HG02759 (cell line): ENCODE measurements at regions not wholly inside any gene's neighbourhood (a gene's known extent, or its start where the extent isn't known, plus 50 kb on each side); places are given as distances from the start of the nearest gene placed in this dataset.

Experiments used
- ATAC-seq: cut with Tn5 transposase; IDR thresholded peaks from one replicate; pipeline ENCODE4 v1.9.1; 2021; ENCODE audit warnings: mild to moderate bottlenecking, moderate library complexity; ENCODE audit not compliant: unreplicated experiment

- no peak for ATAC-seq
These were observed 182.2 kb downstream of the NOC3L start for GRCh38 chr10:94180576-94180975.

- ATAC-seq: no peak
These were observed 179.0 kb downstream of the NOC3L start for GRCh38 chr10:94183666-94184264.

GRCh38 chr10:94186722-94187121 lies 176.0 kb downstream of the NOC3L start:
- no peak for ATAC-seq

GRCh38 chr10:94192333-94192732 lies 170.4 kb downstream of the NOC3L start:
- no peak for ATAC-seq

GRCh38 chr10:94192974-94193373 lies 169.8 kb downstream of the NOC3L start:
- no peak for ATAC-seq

- ATAC-seq: no peak
These were observed 169.2 kb downstream of the NOC3L start for GRCh38 chr10:94193466-94193924.

GRCh38 chr10:94194256-94194655 lies 168.5 kb downstream of the NOC3L start:
- ATAC-seq: no peak

GRCh38 chr10:94197241-94197640 lies 165.5 kb downstream of the NOC3L start:
- no peak for ATAC-seq

GRCh38 chr10:94198324-94198723 lies 164.4 kb downstream of the NOC3L start:
- no peak for ATAC-seq

GRCh38 chr10:94199565-94199964 lies 163.2 kb downstream of the NOC3L start:
- no peak for ATAC-seq

GRCh38 chr10:94200146-94200837 lies 162.4 kb downstream of the NOC3L start:
- no peak for ATAC-seq

GRCh38 chr10:94205396-94205831 lies 157.3 kb downstream of the NOC3L start:
- ATAC-seq: no peak

GRCh38 chr10:94206176-94206575 lies 156.6 kb downstream of the NOC3L start:
- ATAC-seq: no peak

GRCh38 chr10:94208315-94208714 lies 154.4 kb downstream of the NOC3L start:
- no peak for ATAC-seq

GRCh38 chr10:94210440-94211168 lies 152.1 kb downstream of the NOC3L start:
- ATAC-seq: no peak

- ATAC-seq: no peak
These were observed 151.6 kb downstream of the NOC3L start for GRCh38 chr10:94211169-94211510.

GRCh38 chr10:94213001-94213530 lies 149.7 kb downstream of the NOC3L start:
- ATAC-seq: no peak

- no peak for ATAC-seq
These were observed 148.8 kb downstream of the NOC3L start for GRCh38 chr10:94213980-94214379.

- ATAC-seq: no peak
These were observed 148.3 kb downstream of the NOC3L start for GRCh38 chr10:94214481-94214893.

- ATAC-seq: no peak
These were observed 146.5 kb downstream of the NOC3L start for GRCh38 chr10:94216201-94216600.

- no peak for ATAC-seq
These were observed 145.3 kb downstream of the NOC3L start for GRCh38 chr10:94217411-94217810.
